Neutrophil (primary cell): ENCODE measurements at regions not wholly inside any gene's neighbourhood (a gene's known extent, or its start where the extent isn't known, plus 50 kb on each side); places are given as distances from the start of the nearest gene placed in this dataset.

Source experiments
- H3K27ac ChIP-seq: fragments of 200-600 bp; sonication (generic); 2 replicates; pipeline ENCODE4 v1.5.1; 2016; ENCODE audit warnings: mild to moderate bottlenecking, moderate library complexity
- H3K27me3 ChIP-seq: fragments of 200-600 bp; sonication (generic); 2 replicates; pipeline ENCODE4 v1.6.0; 2016; ENCODE audit warnings: mild to moderate bottlenecking
- H3K36me3 ChIP-seq: fragments of 200-600 bp; sonication (generic); 2 replicates; pipeline ENCODE4 v1.5.1; 2017
- H3K4me1 ChIP-seq, 2 experiments: fragments of 200-600 bp in 1 of 2; sonication (generic) in 1 of 2; 1 replicate in 1 of 2; 2 replicates in 1 of 2; pipeline versions ENCODE4 v1.5.1 to v1.6.1; 2013 to 2016; ENCODE audit warnings: low read depth in 1 of 2, low read length in 1 of 2, mild to moderate bottlenecking in 1 of 2, moderate library complexity in 1 of 2; ENCODE audit not compliant: control insufficient read depth in 1 of 2, insufficient read depth in 1 of 2
- H3K4me3 ChIP-seq, 2 experiments: fragments of 200-600 bp in 1 of 2; sonication (generic) in 1 of 2; 1 replicate in 1 of 2; 2 replicates in 1 of 2; pipeline ENCODE4 v1.5.1; 2013 to 2016; ENCODE audit warnings: low read depth in 1 of 2, low read length in 1 of 2, mild to moderate bottlenecking in 1 of 2, moderate library complexity in 1 of 2
- H3K9me3 ChIP-seq: fragments of 200-600 bp; sonication (generic); 2 replicates; pipeline ENCODE4 v1.5.1; 2016
- TF ChIP-seq, protein P1 (sequence below): fragments of 200-600 bp; sonication (generic); IDR thresholded peaks from 2 replicates; pipeline ENCODE4 v1.5.1; 2016; ENCODE audit warnings: antibody characterized with exemption

DNA sequence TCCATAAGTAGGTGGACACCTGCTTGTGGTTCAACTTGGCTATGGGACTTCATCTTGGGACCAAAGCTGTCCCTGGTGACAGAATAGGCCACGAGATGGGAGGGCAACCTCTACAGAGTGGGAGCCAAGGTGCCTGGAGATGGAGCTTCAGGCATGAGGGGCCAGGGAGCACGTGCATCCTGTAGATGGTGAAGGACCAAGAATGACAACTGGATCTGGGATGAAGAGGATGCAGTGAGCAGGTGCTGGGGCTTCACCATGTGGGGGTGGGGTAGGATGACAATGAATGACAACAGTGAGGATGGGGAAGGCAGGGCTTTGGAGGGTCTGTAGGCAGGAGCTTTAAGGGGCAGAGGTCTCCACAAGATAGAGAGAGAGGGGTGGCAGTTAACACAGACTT, 372.0 kb upstream of the B3GAT1 start:
- Histone ChIP-seq H3K36me3 (no peaks in the 10 kb centered on the region), H3K4me3 (no peak overlapping the region), H3K27ac (no peak overlapping the region), H3K4me1 (no peaks in the 10 kb centered on the region), H3K27me3 (no peaks in the 10 kb centered on the region), H3K9me3 (no peaks in the 10 kb centered on the region)
- TF ChIP-seq, protein P1, sequence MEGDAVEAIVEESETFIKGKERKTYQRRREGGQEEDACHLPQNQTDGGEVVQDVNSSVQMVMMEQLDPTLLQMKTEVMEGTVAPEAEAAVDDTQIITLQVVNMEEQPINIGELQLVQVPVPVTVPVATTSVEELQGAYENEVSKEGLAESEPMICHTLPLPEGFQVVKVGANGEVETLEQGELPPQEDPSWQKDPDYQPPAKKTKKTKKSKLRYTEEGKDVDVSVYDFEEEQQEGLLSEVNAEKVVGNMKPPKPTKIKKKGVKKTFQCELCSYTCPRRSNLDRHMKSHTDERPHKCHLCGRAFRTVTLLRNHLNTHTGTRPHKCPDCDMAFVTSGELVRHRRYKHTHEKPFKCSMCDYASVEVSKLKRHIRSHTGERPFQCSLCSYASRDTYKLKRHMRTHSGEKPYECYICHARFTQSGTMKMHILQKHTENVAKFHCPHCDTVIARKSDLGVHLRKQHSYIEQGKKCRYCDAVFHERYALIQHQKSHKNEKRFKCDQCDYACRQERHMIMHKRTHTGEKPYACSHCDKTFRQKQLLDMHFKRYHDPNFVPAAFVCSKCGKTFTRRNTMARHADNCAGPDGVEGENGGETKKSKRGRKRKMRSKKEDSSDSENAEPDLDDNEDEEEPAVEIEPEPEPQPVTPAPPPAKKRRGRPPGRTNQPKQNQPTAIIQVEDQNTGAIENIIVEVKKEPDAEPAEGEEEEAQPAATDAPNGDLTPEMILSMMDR, result no peak

DNA sequence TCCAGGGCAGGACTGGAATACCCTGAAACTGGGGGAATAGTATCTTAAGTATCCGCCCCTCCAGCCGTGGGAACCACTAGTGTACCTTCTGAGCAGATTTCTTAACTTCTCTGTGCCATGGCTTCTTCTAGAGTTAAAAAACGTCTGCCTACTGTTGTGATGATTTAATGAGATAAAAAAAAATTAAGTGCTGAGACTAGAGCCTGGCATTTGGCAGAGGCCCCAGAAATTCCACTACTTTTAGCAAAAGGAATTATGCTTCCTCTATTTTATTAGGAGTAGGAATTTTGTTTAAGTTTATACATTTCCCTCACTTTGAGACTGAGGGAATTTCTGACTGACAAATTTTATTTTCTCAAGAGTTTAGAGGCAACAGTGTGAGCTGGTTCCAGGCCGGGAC, 371.2 kb upstream of the B3GAT1 start:
- Histone ChIP-seq H3K36me3 (no peaks in the 10 kb centered on the region), H3K4me1 (no peaks in the 10 kb centered on the region), H3K4me3 (no peak overlapping the region), H3K27ac (no peak overlapping the region), H3K9me3 (no peaks in the 10 kb centered on the region), H3K27me3 (no peaks in the 10 kb centered on the region)
- TF ChIP-seq, protein P1, result no peak

DNA sequence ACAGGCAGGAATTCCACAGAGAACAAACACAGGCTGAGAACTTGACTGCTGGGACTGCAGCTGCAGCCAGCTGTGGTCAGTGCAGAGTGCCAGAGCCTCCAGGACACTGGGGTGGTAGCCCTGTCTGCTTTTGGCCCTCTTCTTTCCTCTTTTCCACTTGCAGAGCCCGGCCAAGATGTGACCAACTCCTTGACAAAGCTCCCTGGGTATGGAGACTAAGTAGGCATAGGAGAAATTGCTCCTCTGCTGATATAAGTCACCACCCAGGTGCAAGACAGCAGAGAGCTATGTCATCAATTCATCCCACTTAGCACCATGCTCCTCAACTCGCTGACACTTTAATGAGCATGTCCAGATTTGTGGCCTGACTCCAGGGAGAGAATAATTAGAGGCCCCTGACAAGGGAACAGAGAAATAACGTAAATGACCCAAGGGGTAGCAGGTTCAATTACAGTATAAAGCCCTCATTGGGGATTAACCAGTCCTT, 369.4 kb upstream of the B3GAT1 start:
- no peak overlapping the region for H3K4me3 ChIP-seq
- no peak overlapping the region for H3K27ac ChIP-seq
- TF ChIP-seq, protein P1, result no peak
- no peaks in the 10 kb centered on the region for H3K36me3 ChIP-seq
- H3K27me3 ChIP-seq, result no peaks in the 10 kb centered on the region
- H3K4me1 ChIP-seq, result no peaks in the 10 kb centered on the region
- H3K9me3 ChIP-seq, result no peaks in the 10 kb centered on the region

DNA sequence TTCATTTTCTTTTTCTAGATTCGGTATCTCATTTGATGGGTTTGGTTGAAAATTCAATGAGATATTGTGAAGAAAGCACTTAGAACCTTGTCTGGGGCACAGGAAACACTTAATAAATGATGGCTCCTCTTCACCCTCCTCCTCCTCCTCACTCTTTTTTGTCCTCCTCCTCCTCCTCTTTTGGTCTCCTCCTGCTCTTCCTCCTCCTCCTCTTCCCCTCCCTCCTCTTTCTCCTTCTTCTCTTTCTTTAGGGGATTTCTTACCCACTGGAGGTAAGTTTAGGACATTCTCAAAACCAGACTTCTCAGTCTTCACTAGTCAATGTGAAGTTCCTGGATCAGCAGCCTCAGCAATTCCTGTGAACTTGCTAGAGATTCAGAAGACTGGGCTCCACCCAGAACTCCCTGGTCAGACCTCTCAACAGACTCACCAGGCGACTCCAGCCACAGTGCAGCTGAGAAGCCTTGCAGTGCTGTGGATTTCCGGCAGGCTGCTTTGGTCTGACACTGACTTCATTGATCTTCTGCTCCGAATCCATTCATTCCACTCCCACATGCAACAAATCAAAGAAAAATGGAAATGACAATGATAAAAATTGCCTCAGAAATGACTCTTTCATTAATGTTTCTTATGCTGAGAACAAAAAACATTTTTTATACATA, 368.6 kb upstream of the B3GAT1 start:
- H3K4me3 ChIP-seq, result no peak overlapping the region
- H3K4me1 ChIP-seq, result no peaks in the 10 kb centered on the region
- TF ChIP-seq, protein P1, result no peak
- H3K27me3 ChIP-seq, result no peaks in the 10 kb centered on the region
- no peaks in the 10 kb centered on the region for H3K36me3 ChIP-seq
- no peak overlapping the region for H3K27ac ChIP-seq
- H3K9me3 ChIP-seq, result no peaks in the 10 kb centered on the region

DNA sequence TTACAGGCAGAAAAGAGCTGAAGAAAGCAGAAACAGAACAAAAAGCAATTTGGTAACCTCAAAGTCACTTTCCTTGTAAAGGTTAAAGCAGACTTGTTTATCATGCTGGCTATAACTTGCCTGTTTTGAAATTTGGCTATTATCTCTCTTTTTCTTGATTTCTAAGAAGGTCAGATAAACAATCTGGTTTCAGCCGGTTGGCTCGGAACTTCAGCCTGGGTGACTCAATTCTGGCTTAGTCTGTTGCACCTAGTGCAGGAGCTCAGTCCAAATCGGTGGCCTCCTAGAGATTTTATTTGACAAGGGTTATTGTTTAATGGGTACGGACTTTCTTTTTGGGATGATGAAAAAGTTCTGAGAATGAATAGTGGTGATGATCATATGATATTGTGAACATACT, 367.1 kb upstream of the B3GAT1 start:
- H3K36me3 ChIP-seq, result no peaks in the 10 kb centered on the region
- no peak overlapping the region for H3K27ac ChIP-seq
- no peaks in the 10 kb centered on the region for H3K4me1 ChIP-seq
- TF ChIP-seq, protein P1, result no peak
- H3K9me3 ChIP-seq, result no peaks in the 10 kb centered on the region
- H3K4me3 ChIP-seq, result no peak overlapping the region
- H3K27me3 ChIP-seq, result no peaks in the 10 kb centered on the region
